ENCODE measurements at regions not wholly inside any gene's neighbourhood (a gene's known extent, or its start where the extent isn't known, plus 50 kb on each side); places are given as distances from the start of the nearest gene placed in this dataset.

DNA sequence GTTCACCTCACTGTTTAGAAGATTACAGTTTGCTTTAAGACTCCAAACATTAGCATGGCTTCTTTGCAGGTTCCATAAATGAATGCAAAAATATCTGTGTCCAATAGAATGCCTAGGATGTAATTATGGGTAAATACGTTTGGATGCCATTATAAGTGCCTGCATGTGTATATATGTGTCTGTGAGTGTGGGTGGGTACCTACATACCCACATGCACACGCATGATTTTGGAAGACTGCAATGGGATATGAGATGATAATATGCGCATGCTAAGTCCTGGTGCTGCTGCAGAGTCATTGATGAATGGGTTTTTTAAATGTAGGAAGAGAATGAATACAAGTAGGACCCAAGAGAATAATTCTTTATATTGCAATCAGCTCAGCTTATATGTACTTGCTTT lies 406.4 kb downstream of the ZSWIM6 start:
- peaks cover 0 to 2% of the 10 kb centered on the region in 2 experiments for H3K27me3 ChIP-seq (ENCODE audit: control insufficient read depth in 2 of 2, insufficient read depth in 2 of 2, low read length in 2 of 2)
- POLR2A ChIA-PET, result no interaction called here
- no peak for DNase-seq (ENCODE audit: low read depth, low spot score)
- H3K4me2 ChIP-seq (ENCODE audit: insufficient read depth, low read length), result no peak overlapping the region
- no peaks in the 10 kb centered on the region for H3K9me3 ChIP-seq (replicated peaks; ENCODE audit: control insufficient read depth, insufficient read depth, low read length)
- TF ChIP-seq JUN (IDR thresholded peaks at IDR 0.05; ENCODE audit: borderline replicate concordance, insufficient read depth, insufficient read length, low read depth) (no peak), GATA2 (IDR thresholded peaks at IDR 0.05; ENCODE audit: insufficient read depth, insufficient read length, low read depth, low read length) (no peak), MYC (IDR thresholded peaks at IDR 0.05; ENCODE audit: low read depth, low read length) (no peak), POLR2AphosphoS5 (IDR thresholded peaks at IDR 0.05; ENCODE audit: insufficient read depth, low read depth, low read length) (no peak), EZH2 (IDR thresholded peaks at IDR 0.05; ENCODE audit: borderline replicate concordance, low read depth, low read length, severe bottlenecking) (no peak), POLR2A (IDR thresholded peaks at IDR 0.05; ENCODE audit: low read depth, low read length) (no peak), CTCF (IDR thresholded peaks at IDR 0.05; ENCODE audit: extremely low read depth in 1 of 2, insufficient read depth in 1 of 2, low read depth in 1 of 2, low read length in 2 of 2) (no peak), FOS (IDR thresholded peaks at IDR 0.05; ENCODE audit: borderline replicate concordance, insufficient read depth, low read length) (no peak), MAX (IDR thresholded peaks at IDR 0.05; ENCODE audit: insufficient read depth, insufficient read length) (no peak)
- no TSS peak for BruUV-seq (replicated peaks)
- dilution Hi-C loops (cut with MboI; ENCODE audit: extremely low pct_ligation_motif_present, low sequenced_read_pairs), result no loop called here
- H2AFZ ChIP-seq (ENCODE audit: low read depth, low read length), result no peak overlapping the region
- H3K4me1 ChIP-seq (ENCODE audit: control insufficient read depth, extremely low read depth, insufficient read depth, low read length), result no peaks in the 10 kb centered on the region
- no peak overlapping the region for H3K9ac ChIP-seq (replicated peaks; ENCODE audit: extremely low read depth, insufficient read depth, low read length)
- no peaks in the 10 kb centered on the region for H3K36me3 ChIP-seq (ENCODE audit: control insufficient read depth in 2 of 2, extremely low read depth in 1 of 2, insufficient read depth in 2 of 2, low read length in 2 of 2)
- no peak overlapping the region for H3K27ac ChIP-seq (ENCODE audit: insufficient read depth, low read depth, low read length)
- H3K9me1 ChIP-seq (replicated peaks; ENCODE audit: control insufficient read depth, extremely low read depth, insufficient read depth, low read length), result no peaks in the 10 kb centered on the region
- intact Hi-C loops (cut with micrococcal nuclease), result no loop called here
- CTCF ChIA-PET, result no interaction called here
- H3K4me3 ChIP-seq (replicated peaks in 1 of 3; ENCODE audit: insufficient read depth in 1 of 3, low read depth in 1 of 3, low read length in 3 of 3), result no peak overlapping the region
- FAIRE-seq, result no peak
- no peaks in the 10 kb centered on the region for H3K79me2 ChIP-seq (ENCODE audit: control insufficient read depth, insufficient read depth, low read length)
- no peaks in the 10 kb centered on the region for H4K20me1 ChIP-seq (replicated peaks; ENCODE audit: control insufficient read depth, extremely low read depth, insufficient read depth, low read length)
